ENCODE measurements at regions not wholly inside any gene's neighbourhood (a gene's known extent, or its start where the extent isn't known, plus 50 kb on each side); places are given as distances from the start of the nearest gene placed in this dataset.

- TF ChIP-seq, protein P1, sequence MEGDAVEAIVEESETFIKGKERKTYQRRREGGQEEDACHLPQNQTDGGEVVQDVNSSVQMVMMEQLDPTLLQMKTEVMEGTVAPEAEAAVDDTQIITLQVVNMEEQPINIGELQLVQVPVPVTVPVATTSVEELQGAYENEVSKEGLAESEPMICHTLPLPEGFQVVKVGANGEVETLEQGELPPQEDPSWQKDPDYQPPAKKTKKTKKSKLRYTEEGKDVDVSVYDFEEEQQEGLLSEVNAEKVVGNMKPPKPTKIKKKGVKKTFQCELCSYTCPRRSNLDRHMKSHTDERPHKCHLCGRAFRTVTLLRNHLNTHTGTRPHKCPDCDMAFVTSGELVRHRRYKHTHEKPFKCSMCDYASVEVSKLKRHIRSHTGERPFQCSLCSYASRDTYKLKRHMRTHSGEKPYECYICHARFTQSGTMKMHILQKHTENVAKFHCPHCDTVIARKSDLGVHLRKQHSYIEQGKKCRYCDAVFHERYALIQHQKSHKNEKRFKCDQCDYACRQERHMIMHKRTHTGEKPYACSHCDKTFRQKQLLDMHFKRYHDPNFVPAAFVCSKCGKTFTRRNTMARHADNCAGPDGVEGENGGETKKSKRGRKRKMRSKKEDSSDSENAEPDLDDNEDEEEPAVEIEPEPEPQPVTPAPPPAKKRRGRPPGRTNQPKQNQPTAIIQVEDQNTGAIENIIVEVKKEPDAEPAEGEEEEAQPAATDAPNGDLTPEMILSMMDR (IDR thresholded peaks at IDR 0.05; ENCODE audit: low read depth, low read length) = no peak
- no peak for TF ChIP-seq EZH2phosphoT487 (IDR thresholded peaks at IDR 0.05; ENCODE audit: low read depth)
Observed at GRCh38 chr4:175905925-175906324, 93.9 kb upstream of the GPM6A start.

All from OCI-LY3 (cell line).